ENCODE measurements at regions not wholly inside any gene's neighbourhood (a gene's known extent, or its start where the extent isn't known, plus 50 kb on each side); places are given as distances from the start of the nearest gene placed in this dataset.

- DNase-seq (ENCODE audit: low read depth): no peak
- no peak overlapping the region for H3K4me3 ChIP-seq (ENCODE audit: low read depth, low read length)
- H3K27me3 ChIP-seq (ENCODE audit: control insufficient read depth, insufficient read depth, low read length): no peaks in the 10 kb centered on the region
- TF ChIP-seq CTCF (IDR thresholded peaks at IDR 0.05; ENCODE audit: insufficient read depth, low read length, poor library complexity, severe bottlenecking): no peak
- no peaks in the 10 kb centered on the region for H3K36me3 ChIP-seq (ENCODE audit: control insufficient read depth, insufficient read depth, low read length)
Measured at GRCh38 chr2:3127710-3128109, 249.9 kb downstream of the EIPR1 start.

- TF ChIP-seq CTCF (IDR thresholded peaks at IDR 0.05; ENCODE audit: insufficient read depth, low read length, poor library complexity, severe bottlenecking): no peak
- H3K27me3 ChIP-seq (ENCODE audit: control insufficient read depth, insufficient read depth, low read length): no peaks in the 10 kb centered on the region
Measured at GRCh38 chr2:3126911-3127621, 250.6 kb downstream of the EIPR1 start.

GRCh38 chr2:3126171-3126910, 251.3 kb downstream of the EIPR1 start:
- Histone ChIP-seq H3K27me3 (ENCODE audit: control insufficient read depth, insufficient read depth, low read length) (no peaks in the 10 kb centered on the region), H3K36me3 (ENCODE audit: control insufficient read depth, insufficient read depth, low read length) (no peaks in the 10 kb centered on the region), H3K4me3 (ENCODE audit: low read depth, low read length) (no peak overlapping the region)
- DNase-seq (ENCODE audit: low read depth): no peak
- TF ChIP-seq CTCF (IDR thresholded peaks at IDR 0.05; ENCODE audit: insufficient read depth, low read length, poor library complexity, severe bottlenecking): no peak

More at GRCh38 chr2:3126911-3127621, 250.6 kb downstream of the EIPR1 start:
- no peak for DNase-seq (ENCODE audit: low read depth)
- Histone ChIP-seq H3K4me3 (ENCODE audit: low read depth, low read length) (no peak overlapping the region), H3K36me3 (ENCODE audit: control insufficient read depth, insufficient read depth, low read length) (no peaks in the 10 kb centered on the region)

DNA sequence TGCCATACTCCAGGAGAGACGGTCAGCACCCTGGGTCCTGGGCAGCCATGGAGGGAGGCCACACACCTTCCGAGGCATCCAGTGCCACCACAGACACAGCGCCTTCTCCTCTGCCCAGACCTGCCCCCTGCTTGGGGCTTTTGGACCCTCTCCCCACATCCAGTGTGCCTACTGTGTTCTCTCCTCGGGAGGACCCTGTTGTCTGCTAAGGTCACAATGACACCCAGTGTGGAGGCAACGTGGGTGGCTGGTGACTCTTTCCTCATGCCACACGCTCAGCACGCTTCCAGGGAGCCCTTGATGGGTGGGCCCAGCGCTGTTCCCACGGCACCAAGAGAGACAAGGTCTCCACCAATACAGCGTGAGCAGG, 251.9 kb downstream of the EIPR1 start:
- no peak for TF ChIP-seq CTCF (IDR thresholded peaks at IDR 0.05; ENCODE audit: insufficient read depth, low read length, poor library complexity, severe bottlenecking)
- no peaks in the 10 kb centered on the region for H3K27me3 ChIP-seq (ENCODE audit: control insufficient read depth, insufficient read depth, low read length)
- no peak for DNase-seq (ENCODE audit: low read depth)

GRCh38 chr2:3125001-3125760, 252.4 kb downstream of the EIPR1 start:
- TF ChIP-seq CTCF (IDR thresholded peaks at IDR 0.05; ENCODE audit: insufficient read depth, low read length, poor library complexity, severe bottlenecking): no peak
- Histone ChIP-seq H3K27me3 (ENCODE audit: control insufficient read depth, insufficient read depth, low read length) (no peaks in the 10 kb centered on the region), H3K36me3 (ENCODE audit: control insufficient read depth, insufficient read depth, low read length) (no peaks in the 10 kb centered on the region), H3K4me3 (ENCODE audit: low read depth, low read length) (no peak overlapping the region)
- no peak for DNase-seq (ENCODE audit: low read depth)

More for the DNA sequence above, 251.9 kb downstream of the EIPR1 start:
- H3K4me3 ChIP-seq (ENCODE audit: low read depth, low read length): no peak overlapping the region
- no peaks in the 10 kb centered on the region for H3K36me3 ChIP-seq (ENCODE audit: control insufficient read depth, insufficient read depth, low read length)

All from kidney epithelial cell (primary cell).